NCI-H82 (cell line): ENCODE measurements at regions not wholly inside any gene's neighbourhood (a gene's known extent, or its start where the extent isn't known, plus 50 kb on each side); places are given as distances from the start of the nearest gene placed in this dataset.

Source experiments
- DNase-seq: peaks from one replicate; lab custom pipeline; 2025; lab: John Stamatoyannopoulos, UW

- no peak for DNase-seq
Measured at GRCh38 chr22:48178536-48178935, 1416.1 kb downstream of the TBC1D22A start.

DNA sequence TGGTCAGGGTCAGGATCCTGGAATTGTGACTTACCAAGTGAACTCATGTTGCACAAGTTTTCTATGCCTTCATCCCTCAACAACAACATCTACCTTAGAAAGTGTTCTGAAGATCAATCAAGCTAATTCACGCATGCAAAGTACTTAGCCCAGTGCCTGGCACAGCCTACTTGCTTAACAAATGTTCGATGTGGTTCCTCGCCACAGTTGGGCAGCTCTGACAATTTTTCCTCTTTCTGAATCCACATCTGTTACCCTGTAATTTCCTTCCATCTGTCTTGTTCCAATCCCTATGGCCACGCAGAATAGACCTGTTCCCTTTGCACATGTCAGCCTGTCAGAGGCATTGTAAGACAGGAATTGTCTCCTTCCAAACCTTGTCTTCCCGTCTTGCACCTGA lies 1415.2 kb downstream of the TBC1D22A start:
- DNase-seq: no peak

DNA sequence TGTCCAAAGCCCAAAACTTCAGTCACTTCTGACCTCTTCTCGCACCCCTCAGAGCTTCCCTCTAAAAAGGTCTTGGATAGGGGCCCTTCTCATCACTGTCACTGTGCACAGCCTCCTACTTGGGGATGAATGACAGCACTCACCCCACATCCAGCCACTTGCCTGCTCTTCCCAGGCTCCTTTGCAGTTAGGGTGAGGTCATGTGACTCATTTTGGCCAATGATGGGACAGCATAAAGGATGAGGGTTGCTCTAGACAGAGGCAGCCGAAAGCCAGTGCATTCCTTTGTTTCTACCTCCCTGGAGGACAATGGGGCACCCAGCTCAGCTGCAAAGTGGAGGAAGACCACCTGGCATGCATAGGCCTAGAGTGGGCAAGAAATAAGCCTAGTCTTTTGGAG lies 1413.3 kb downstream of the TBC1D22A start:
- DNase-seq: no peak

GRCh38 chr22:48173773-48174160 lies 1411.3 kb downstream of the TBC1D22A start:
- DNase-seq: no peak

- no peak for DNase-seq
Measured at GRCh38 chr22:48173061-48173772, 1410.8 kb downstream of the TBC1D22A start.

DNA sequence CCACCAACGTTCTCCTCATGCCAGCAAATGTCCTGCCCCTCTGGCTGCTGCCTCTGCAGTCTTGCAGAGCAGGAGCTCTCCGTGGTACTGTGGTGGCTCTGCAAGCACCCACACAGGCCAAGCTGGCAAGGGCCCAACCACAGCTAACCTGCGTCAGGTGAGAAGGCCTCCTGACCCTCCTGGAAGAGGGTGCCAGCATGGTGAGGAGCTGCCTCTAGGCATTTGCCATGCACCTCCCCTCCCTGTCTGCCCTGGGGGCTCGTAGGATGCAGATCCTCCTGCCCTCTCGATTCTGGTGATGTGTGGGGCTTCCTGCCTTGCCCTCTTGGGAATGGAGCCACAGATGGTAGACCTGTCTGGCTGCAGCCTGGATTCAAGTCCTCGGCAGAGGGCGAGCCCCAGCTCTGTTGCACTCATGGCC lies 1408.8 kb downstream of the TBC1D22A start:
- DNase-seq: no peak

DNA sequence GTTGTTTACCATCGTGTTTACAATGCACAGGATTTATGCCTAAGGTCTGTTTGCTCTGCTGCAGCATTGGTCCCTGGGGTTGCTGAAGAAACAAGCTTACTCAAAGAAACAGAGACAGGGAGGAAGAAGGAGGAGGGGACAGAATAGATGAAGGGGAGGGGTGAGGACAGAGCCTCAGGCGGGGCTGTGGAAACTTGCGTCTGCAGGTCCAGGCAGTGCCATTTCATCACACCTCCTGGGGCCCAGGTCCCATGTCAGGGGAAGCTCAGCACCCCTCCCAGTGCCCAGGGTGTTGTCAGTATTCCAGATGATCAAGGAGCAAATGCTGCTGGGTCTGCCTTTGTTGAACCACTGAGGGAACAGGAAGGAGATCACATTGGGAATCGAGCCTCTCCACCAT lies 1406.8 kb downstream of the TBC1D22A start:
- DNase-seq: no peak

GRCh38 chr22:48167238-48167637 lies 1404.8 kb downstream of the TBC1D22A start:
- DNase-seq: no peak

DNA sequence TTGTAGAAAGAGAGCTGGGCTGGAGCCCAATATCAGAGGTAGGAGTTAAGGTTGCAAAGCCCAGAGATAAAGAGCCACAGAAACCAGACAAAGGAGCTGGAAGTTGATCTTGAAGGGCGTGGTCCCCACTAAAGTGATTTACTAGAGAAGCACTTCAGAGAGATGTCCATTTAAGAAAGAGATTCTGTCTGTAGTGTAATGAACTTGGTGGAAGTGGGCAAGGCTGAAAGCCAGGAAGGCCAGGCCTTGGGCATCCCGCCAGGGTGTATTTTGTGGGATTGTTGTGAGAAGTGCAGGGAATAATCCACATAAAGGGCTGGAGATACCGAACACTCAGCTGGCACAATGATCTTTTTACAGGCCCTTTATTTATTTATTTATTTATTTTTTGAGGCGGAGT lies 1398.8 kb downstream of the TBC1D22A start:
- DNase-seq: no peak

DNA sequence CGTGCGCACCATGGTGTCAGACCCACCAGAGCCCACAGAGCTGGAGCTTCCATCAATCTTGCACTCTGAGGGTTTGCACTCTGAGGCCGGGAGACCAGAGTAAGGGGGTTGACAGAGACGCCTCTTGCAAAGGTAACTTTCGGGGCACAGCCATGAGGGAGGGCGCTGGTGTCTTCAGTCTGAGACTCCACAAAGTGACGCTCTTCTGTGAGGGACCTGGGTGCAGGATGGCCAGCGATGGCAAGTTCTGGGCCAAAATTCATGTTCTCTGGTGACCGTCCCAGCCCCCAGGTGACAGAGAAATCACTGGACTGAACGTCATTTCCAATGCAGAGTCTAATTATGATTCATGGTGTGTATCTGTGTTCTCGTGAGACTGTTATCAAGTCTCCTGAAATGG lies 1395.2 kb downstream of the TBC1D22A start:
- no peak for DNase-seq

DNA sequence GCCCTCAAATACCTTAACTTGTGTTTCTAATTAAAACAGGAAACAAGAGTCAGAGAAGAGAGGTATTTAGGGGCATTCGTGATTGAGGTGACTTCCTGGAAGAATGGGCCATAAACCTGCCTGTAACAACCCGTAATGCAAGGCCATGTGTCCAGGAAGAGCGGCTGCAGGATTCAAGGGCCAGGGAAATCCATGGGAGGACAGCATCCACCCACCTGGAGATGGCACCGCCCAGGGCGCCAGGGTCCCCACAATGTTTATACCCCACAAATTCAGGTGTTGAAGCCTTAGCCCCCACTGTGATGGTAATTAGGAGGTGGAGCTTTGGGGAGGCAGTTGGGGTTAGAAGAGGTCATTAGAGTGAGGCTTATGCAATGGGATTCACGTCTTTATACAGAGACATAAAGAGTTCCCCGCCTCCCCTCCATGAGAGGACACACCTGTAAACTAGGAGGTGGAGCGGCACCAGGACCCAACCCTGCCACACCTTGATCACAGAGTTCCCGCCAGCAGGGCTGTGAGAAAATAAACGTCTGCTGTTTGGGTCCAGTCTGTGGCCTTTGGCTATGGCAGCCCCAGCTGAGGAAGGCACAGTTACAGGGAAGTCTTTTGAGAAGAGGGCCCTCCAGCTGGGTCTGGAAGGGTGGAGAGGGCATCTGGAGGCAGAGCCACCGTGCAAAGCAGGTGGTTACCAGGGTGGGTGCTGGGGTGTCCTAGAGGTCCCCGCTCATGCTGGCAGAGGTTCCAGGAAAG lies 1394.3 kb downstream of the TBC1D22A start:
- no peak for DNase-seq

- DNase-seq: no peak
Measured at GRCh38 chr22:48155446-48155845, 1393.0 kb downstream of the TBC1D22A start.

GRCh38 chr22:48154943-48155240 lies 1392.4 kb downstream of the TBC1D22A start:
- no peak for DNase-seq

- DNase-seq: no peak
Measured at GRCh38 chr22:48154169-48154942, 1391.9 kb downstream of the TBC1D22A start.

GRCh38 chr22:48153726-48154125 lies 1391.3 kb downstream of the TBC1D22A start:
- DNase-seq: no peak

DNA sequence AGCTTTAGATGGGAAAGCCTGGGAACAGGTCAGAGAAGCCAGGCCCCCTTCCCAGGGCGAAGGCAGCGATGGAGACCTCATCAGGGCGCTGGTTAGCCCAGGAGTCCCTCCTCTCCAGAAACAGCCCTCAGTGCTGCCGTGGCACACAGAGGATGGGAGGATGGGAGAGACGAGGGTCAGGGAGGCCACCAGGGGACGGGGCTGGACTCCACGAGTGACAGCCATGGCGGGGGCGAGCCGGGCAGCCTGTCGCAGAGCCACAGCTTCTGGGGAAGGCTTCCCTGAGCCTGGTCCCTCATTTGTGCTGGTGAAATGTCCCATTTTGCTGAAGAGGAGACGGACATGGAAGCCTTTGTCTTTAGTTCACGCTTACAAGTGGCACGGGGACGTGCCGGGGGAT lies 1390.5 kb downstream of the TBC1D22A start:
- no peak for DNase-seq

DNA sequence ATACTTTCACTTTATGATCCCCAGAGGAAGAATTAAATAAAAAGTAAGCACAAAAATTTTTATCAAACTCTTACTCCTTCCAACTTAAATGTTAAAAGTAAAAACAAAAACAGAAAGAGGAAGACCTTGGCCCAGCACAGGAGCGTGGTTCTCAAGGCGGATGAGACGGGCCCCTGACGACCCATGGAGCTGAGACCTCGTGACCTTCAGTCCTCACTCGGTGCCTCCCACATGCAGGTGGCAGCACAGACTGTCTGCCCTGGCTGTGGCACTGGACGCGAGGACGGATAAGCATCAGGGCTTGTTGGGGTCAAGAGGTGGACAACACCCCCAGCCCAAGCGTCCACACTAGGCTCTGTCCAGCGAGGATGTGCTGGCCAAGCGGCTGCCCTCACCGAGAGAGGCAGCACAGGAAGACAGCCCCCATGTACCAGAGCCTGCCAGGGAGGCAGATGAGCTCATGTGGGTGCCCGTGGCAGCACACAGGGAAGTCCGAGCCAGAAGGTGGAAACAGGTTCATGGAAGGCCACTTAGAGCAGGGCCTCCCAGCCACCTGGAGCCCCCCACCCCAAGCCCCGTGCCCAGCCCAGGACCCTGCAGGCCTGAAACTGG lies 1389.8 kb downstream of the TBC1D22A start:
- DNase-seq: no peak

DNA sequence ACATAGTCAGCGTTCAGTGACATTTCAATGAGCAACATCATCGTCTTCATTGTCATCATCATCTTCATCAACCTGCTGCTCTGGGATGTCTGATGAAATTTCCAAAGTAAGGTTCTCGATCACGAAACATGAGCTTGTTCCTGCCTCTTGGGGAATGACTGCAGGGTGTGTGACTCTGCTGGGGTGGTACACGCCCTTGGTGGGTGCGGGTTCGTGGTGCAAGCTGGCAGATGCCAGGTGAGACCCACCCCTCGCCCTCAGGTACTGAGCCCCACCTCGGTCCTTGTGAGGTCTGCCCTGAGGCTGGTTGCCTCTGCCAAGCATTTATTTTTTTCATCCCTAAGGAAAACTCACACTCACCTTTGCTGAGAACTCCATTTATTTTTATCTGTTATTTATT lies 1389.2 kb downstream of the TBC1D22A start:
- no peak for DNase-seq

GRCh38 chr22:48147831-48148230 lies 1385.4 kb downstream of the TBC1D22A start:
- DNase-seq: no peak

DNA sequence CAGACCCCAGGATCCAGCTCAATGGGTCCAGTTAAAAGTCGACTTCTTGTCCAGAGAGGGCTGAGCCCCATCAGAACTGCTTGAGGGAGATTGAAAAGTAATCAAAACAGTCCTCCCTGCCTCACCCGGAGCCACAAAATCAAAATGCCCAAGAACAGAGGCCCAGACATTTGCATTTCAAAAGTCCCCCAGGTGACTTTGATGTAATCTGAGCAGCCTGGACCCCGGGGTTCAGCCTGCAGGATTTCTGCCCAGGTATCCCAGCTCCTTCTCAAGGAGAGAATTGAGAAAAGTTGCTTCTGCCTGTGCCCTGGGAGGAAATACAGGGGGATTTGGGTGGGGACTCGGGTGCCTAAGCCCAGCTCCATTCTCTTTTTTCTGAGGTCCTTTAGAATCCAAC lies 1385.0 kb downstream of the TBC1D22A start:
- DNase-seq: no peak

DNA sequence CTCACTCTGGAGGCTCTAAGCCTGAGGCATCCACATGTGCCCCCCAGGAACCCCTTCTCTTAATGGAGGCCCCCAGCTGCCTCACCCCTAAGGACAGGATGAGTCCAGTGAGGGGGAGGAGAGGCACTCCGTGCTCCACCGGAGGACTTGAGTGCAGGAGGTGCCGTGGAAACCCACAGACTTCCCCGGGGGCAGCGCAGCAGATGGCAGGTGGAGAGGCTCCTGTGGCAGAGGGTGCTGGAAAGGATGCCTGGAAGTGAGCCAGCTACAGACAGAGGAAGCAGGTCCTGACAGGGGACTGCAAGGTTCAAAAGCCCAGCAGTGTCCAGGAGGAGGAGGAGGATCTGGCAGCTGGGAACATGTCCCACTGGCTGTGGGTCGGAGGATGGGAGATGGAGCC lies 1384.0 kb downstream of the TBC1D22A start:
- no peak for DNase-seq

GRCh38 chr22:48145738-48146137 lies 1383.3 kb downstream of the TBC1D22A start:
- DNase-seq: no peak

GRCh38 chr22:48144318-48144717 lies 1381.9 kb downstream of the TBC1D22A start:
- no peak for DNase-seq
